Glutamatergic neuron (in vitro differentiated cells): ENCODE measurements at regions not wholly inside any gene's neighbourhood (a gene's known extent, or its start where the extent isn't known, plus 50 kb on each side); places are given as distances from the start of the nearest gene placed in this dataset.

ENCODE experiments used
- DNase-seq: peaks from one replicate; pipeline ENCODE4 v3.0.0; 2022
- H3K27ac Mint-ChIP-seq: one replicate; pipeline ENCODE4 v1.8.0; 2020; ENCODE audit warnings: mild to moderate bottlenecking, mixed read lengths, inconsistent platforms; ENCODE audit not compliant: unreplicated experiment
- H3K27me3 Mint-ChIP-seq: one replicate; pipeline ENCODE4 v1.8.0; 2020; ENCODE audit warnings: mild to moderate bottlenecking, moderate library complexity, mixed read lengths, inconsistent platforms; ENCODE audit not compliant: unreplicated experiment
- H3K36me3 Mint-ChIP-seq: one replicate; pipeline ENCODE4 v1.8.0; 2020; ENCODE audit warnings: mild to moderate bottlenecking, mixed read lengths, inconsistent platforms; ENCODE audit not compliant: unreplicated experiment
- H3K4me1 Mint-ChIP-seq: one replicate; pipeline ENCODE4 v1.8.0; 2020; ENCODE audit warnings: mild to moderate bottlenecking, low read depth, mixed read lengths, inconsistent platforms; ENCODE audit not compliant: unreplicated experiment
- H3K4me3 Mint-ChIP-seq: one replicate; pipeline ENCODE4 v1.8.0; 2020; ENCODE audit warnings: mild to moderate bottlenecking, mixed read lengths, inconsistent platforms; ENCODE audit not compliant: unreplicated experiment
- H3K9me3 Mint-ChIP-seq: one replicate; pipeline ENCODE4 v1.8.0; 2020; ENCODE audit warnings: mild to moderate bottlenecking, moderate library complexity, mixed read lengths, inconsistent platforms; ENCODE audit not compliant: unreplicated experiment
- CTCF ChIP-seq: fragments of 200-600 bp; sonication (generic); IDR thresholded peaks from one replicate; pipeline ENCODE4 v1.5.0; 2021; ENCODE audit not compliant: partially characterized antibody, unreplicated experiment

DNA sequence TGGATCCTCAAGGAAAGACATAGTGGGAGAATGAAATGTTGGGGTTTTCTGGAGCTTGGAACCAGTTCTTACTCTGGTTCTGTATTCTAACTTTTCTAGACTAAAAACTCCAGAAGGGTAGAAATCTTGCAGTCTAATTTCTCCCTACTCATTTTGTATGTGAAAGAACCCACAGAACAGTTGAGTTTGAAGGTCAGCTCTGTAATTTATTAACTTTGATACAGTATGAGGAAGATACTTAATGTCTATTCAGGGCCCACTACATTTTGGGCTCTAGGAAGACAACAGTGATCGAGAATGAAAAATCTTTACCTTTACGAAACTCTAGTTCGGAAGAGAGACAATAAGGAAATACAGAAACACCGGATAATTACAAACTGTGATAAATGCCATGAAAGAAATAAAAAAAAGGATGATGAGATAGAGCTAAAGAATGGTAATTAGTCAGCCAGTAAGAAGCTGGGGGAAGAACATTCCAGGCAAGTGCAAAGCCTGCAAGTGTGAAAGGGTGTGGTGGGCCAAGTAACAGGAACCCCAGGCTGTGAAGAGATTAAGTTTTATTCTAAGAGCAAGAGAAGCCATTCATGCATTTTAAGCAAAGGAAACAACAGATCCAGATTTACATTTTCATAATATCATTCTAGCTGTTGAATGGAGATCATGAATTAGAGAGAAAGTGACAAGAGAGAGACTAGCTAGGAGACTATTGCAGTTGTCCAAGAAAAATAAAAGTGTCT, 159.9 kb upstream of the HMCN1 start:
- peaks cover 4% of the 10 kb centered on the region for H3K27me3 Mint-ChIP-seq
- no peak for TF ChIP-seq CTCF

GRCh38 chr1:185573677-185574076, 160.5 kb upstream of the HMCN1 start:
- peaks cover 4% of the 10 kb centered on the region for H3K9me3 Mint-ChIP-seq
- peaks cover 3% of the 10 kb centered on the region for H3K27me3 Mint-ChIP-seq
- H3K36me3 Mint-ChIP-seq, result no peaks in the 10 kb centered on the region
- no peak for DNase-seq
- no peaks in the 10 kb centered on the region for H3K4me1 Mint-ChIP-seq
- H3K27ac Mint-ChIP-seq, result no peak overlapping the region
- no peak for TF ChIP-seq CTCF
- no peak overlapping the region for H3K4me3 Mint-ChIP-seq

More for the DNA sequence above, 159.9 kb upstream of the HMCN1 start:
- no peak for DNase-seq
- Mint-ChIP-seq H3K36me3 (peaks cover under 1% of the 10 kb centered on the region), H3K4me3 (no peak overlapping the region), H3K9me3 (peaks cover 4% of the 10 kb centered on the region), H3K4me1 (no peaks in the 10 kb centered on the region), H3K27ac (no peak overlapping the region)

GRCh38 chr1:185573162-185573561, 161.0 kb upstream of the HMCN1 start:
- no peaks in the 10 kb centered on the region for H3K36me3 Mint-ChIP-seq
- H3K27me3 Mint-ChIP-seq, result peaks cover 2% of the 10 kb centered on the region
- no peak for TF ChIP-seq CTCF
- no peak for DNase-seq
- peaks cover 2% of the 10 kb centered on the region for H3K9me3 Mint-ChIP-seq
- H3K27ac Mint-ChIP-seq, result no peak overlapping the region
- H3K4me3 Mint-ChIP-seq, result no peak overlapping the region
- H3K4me1 Mint-ChIP-seq, result no peaks in the 10 kb centered on the region

- no peak for TF ChIP-seq CTCF
- H3K4me3 Mint-ChIP-seq, result no peak overlapping the region
- no peaks in the 10 kb centered on the region for H3K36me3 Mint-ChIP-seq
- no peaks in the 10 kb centered on the region for H3K27me3 Mint-ChIP-seq
- H3K9me3 Mint-ChIP-seq, result no peaks in the 10 kb centered on the region
- H3K4me1 Mint-ChIP-seq, result no peaks in the 10 kb centered on the region
- DNase-seq, result no peak
- H3K27ac Mint-ChIP-seq, result no peak overlapping the region
These were observed 163.2 kb upstream of the HMCN1 start for GRCh38 chr1:185570962-185571361.
